Activated CD4-positive, alpha-beta T cell treated with anti-CD3 and anti-CD28 coated beads, Interleukin-2, amount 10 ng/mL, durations not matched to agents 24 days and 14 days (primary cell): ENCODE measurements at regions not wholly inside any gene's neighbourhood (a gene's known extent, or its start where the extent isn't known, plus 50 kb on each side); places are given as distances from the start of the nearest gene placed in this dataset.
"Not testable (repeated sequence)": the region's sequence is repeated elsewhere in the genome, so short reads cannot be mapped to it uniquely, and the experiment has no call there.

Experiments
- DNase-seq: peaks from one replicate; pipeline ENCODE4 v3.0.0; 2022
- H3K27ac Mint-ChIP-seq: one replicate; pipeline ENCODE4 v1.8.0; 2022; ENCODE audit warnings: mild to moderate bottlenecking, mixed read lengths
- H3K27me3 Mint-ChIP-seq: one replicate; pipeline ENCODE4 v1.8.0; 2022; ENCODE audit warnings: mixed read lengths
- H3K36me3 Mint-ChIP-seq: one replicate; pipeline ENCODE4 v1.8.0; 2022; ENCODE audit warnings: low read depth, mild to moderate bottlenecking, mixed read lengths
- H3K4me1 Mint-ChIP-seq: one replicate; pipeline ENCODE4 v1.8.0; 2021; ENCODE audit warnings: mixed read lengths
- H3K4me3 Mint-ChIP-seq: one replicate; pipeline ENCODE4 v1.8.0; 2022; ENCODE audit warnings: mild to moderate bottlenecking, moderate library complexity, mixed read lengths
- H3K9me3 Mint-ChIP-seq: one replicate; pipeline ENCODE4 v1.8.0; 2021; ENCODE audit warnings: mixed read lengths
- intact Hi-C: fragments of 100-400 bp; cut with micrococcal nuclease; formaldehyde crosslinking; loops from one replicate; pipeline ENCODE4 v1.15.1; 2023

- H3K4me1 Mint-ChIP-seq: peaks cover 59% of the 10 kb centered on the region
- no peaks in the 10 kb centered on the region for H3K27me3 Mint-ChIP-seq
- intact Hi-C loops: no loop called here
- H3K4me3 Mint-ChIP-seq: peak overlapping the region; percentile 96
- H3K27ac Mint-ChIP-seq: peak overlapping the region; percentile 50
- peak; percentile 65 for DNase-seq
- peaks cover 17% of the 10 kb centered on the region for H3K36me3 Mint-ChIP-seq
- no peaks in the 10 kb centered on the region for H3K9me3 Mint-ChIP-seq
These were observed 50.9 kb downstream of the ANXA2R start for GRCh38 chr5:42989190-42989589.

- no peaks in the 10 kb centered on the region for H3K9me3 Mint-ChIP-seq
- H3K27me3 Mint-ChIP-seq: no peaks in the 10 kb centered on the region
- DNase-seq: no peak
- peak overlapping the region; percentile 96 for H3K4me3 Mint-ChIP-seq
- peaks cover 18% of the 10 kb centered on the region for H3K36me3 Mint-ChIP-seq
- peaks cover 54% of the 10 kb centered on the region for H3K4me1 Mint-ChIP-seq
- intact Hi-C loops: no loop called here
- no peak overlapping the region for H3K27ac Mint-ChIP-seq
These were observed 51.6 kb downstream of the ANXA2R start for GRCh38 chr5:42988568-42988967.

- Mint-ChIP-seq H3K27ac (no peak overlapping the region), H3K4me1 (peaks cover 36% of the 10 kb centered on the region), H3K27me3 (no peaks in the 10 kb centered on the region), H3K9me3 (no peaks in the 10 kb centered on the region), H3K36me3 (peaks cover 17% of the 10 kb centered on the region), H3K4me3 (no peak overlapping the region)
- intact Hi-C loops: no loop called here
- no peak for DNase-seq
These were observed 54.7 kb downstream of the ANXA2R start for GRCh38 chr5:42985129-42986037.

GRCh38 chr5:42984307-42984706, 55.8 kb downstream of the ANXA2R start:
- Mint-ChIP-seq H3K9me3 (no peaks in the 10 kb centered on the region), H3K27me3 (no peaks in the 10 kb centered on the region), H3K4me3 (no peak overlapping the region), H3K27ac (no peak overlapping the region), H3K36me3 (peaks cover 19% of the 10 kb centered on the region), H3K4me1 (peaks cover 27% of the 10 kb centered on the region)
- intact Hi-C loops: no loop called here
- DNase-seq: no peak

- DNase-seq: no peak
- no peak overlapping the region for H3K4me3 Mint-ChIP-seq
- peaks cover 17% of the 10 kb centered on the region for H3K4me1 Mint-ChIP-seq
- peaks cover 16% of the 10 kb centered on the region for H3K36me3 Mint-ChIP-seq
- intact Hi-C loops: no loop called here
- peaks cover 2% of the 10 kb centered on the region for H3K9me3 Mint-ChIP-seq
- H3K27me3 Mint-ChIP-seq: no peaks in the 10 kb centered on the region
- H3K27ac Mint-ChIP-seq: no peak overlapping the region
These were observed 58.0 kb downstream of the ANXA2R start for GRCh38 chr5:42982107-42982622.

GRCh38 chr5:42981417-42982106, 58.6 kb downstream of the ANXA2R start:
- DNase-seq, H3K4me3 Mint-ChIP-seq, H3K9me3 Mint-ChIP-seq, intact Hi-C loops, H3K27ac Mint-ChIP-seq, H3K27me3 Mint-ChIP-seq: not testable (repeated sequence)
- Mint-ChIP-seq H3K36me3 (peaks cover 15% of the 10 kb centered on the region), H3K4me1 (peaks cover 13% of the 10 kb centered on the region)

- not testable (repeated sequence) for H3K4me1 Mint-ChIP-seq, H3K9me3 Mint-ChIP-seq
These were observed 59.1 kb downstream of the ANXA2R start for GRCh38 chr5:42981015-42981414.

GRCh38 chr5:42980391-42980790, 59.7 kb downstream of the ANXA2R start:
- H3K27ac Mint-ChIP-seq, H3K4me1 Mint-ChIP-seq, H3K27me3 Mint-ChIP-seq, DNase-seq, intact Hi-C loops, H3K9me3 Mint-ChIP-seq, H3K4me3 Mint-ChIP-seq: not testable (repeated sequence)
- H3K36me3 Mint-ChIP-seq: peaks cover 11% of the 10 kb centered on the region

More at GRCh38 chr5:42981015-42981414, 59.1 kb downstream of the ANXA2R start:
- H3K27me3 Mint-ChIP-seq, H3K4me3 Mint-ChIP-seq, H3K27ac Mint-ChIP-seq, DNase-seq, intact Hi-C loops: not testable (repeated sequence)
- H3K36me3 Mint-ChIP-seq: peaks cover 13% of the 10 kb centered on the region

- intact Hi-C loops, H3K4me3 Mint-ChIP-seq, H3K9me3 Mint-ChIP-seq, H3K27ac Mint-ChIP-seq, H3K4me1 Mint-ChIP-seq, H3K27me3 Mint-ChIP-seq, DNase-seq: not testable (repeated sequence)
- peaks cover 12% of the 10 kb centered on the region for H3K36me3 Mint-ChIP-seq
These were observed 60.9 kb downstream of the ANXA2R start for GRCh38 chr5:42979242-42979641.

GRCh38 chr5:42974536-42974935, 65.6 kb downstream of the ANXA2R start:
- peaks cover 6% of the 10 kb centered on the region for H3K9me3 Mint-ChIP-seq
- H3K36me3 Mint-ChIP-seq: peaks cover 7% of the 10 kb centered on the region
- no peak for DNase-seq
- H3K27ac Mint-ChIP-seq: no peak overlapping the region
- no peak overlapping the region for H3K4me3 Mint-ChIP-seq
- H3K4me1 Mint-ChIP-seq: no peaks in the 10 kb centered on the region
- no peaks in the 10 kb centered on the region for H3K27me3 Mint-ChIP-seq
- intact Hi-C loops: no loop called here

- Mint-ChIP-seq H3K36me3 (peaks cover 1% of the 10 kb centered on the region), H3K4me3 (no peak overlapping the region), H3K27me3 (no peaks in the 10 kb centered on the region), H3K27ac (no peak overlapping the region), H3K9me3 (no peaks in the 10 kb centered on the region), H3K4me1 (peaks cover 2% of the 10 kb centered on the region)
- intact Hi-C loops: no loop called here
- peak; percentile 58 for DNase-seq
These were observed 69.2 kb downstream of the ANXA2R start for GRCh38 chr5:42970636-42971559.

GRCh38 chr5:42965934-42966333, 74.2 kb downstream of the ANXA2R start:
- peaks cover 2% of the 10 kb centered on the region for H3K4me1 Mint-ChIP-seq

GRCh38 chr5:42963412-42963811, 76.7 kb downstream of the ANXA2R start:
- H3K27ac Mint-ChIP-seq: no peak overlapping the region
- no peak for DNase-seq
- H3K36me3 Mint-ChIP-seq: no peaks in the 10 kb centered on the region
- peaks cover 1% of the 10 kb centered on the region for H3K27me3 Mint-ChIP-seq
- H3K4me3 Mint-ChIP-seq: no peak overlapping the region
- no peaks in the 10 kb centered on the region for H3K9me3 Mint-ChIP-seq
- intact Hi-C loops: no loop called here
- H3K4me1 Mint-ChIP-seq: peaks cover 2% of the 10 kb centered on the region

More at GRCh38 chr5:42965934-42966333, 74.2 kb downstream of the ANXA2R start:
- Mint-ChIP-seq H3K36me3 (no peaks in the 10 kb centered on the region), H3K9me3 (no peaks in the 10 kb centered on the region), H3K4me3 (no peak overlapping the region), H3K27me3 (peaks cover 1% of the 10 kb centered on the region), H3K27ac (no peak overlapping the region)
- intact Hi-C loops: no loop called here
- DNase-seq: no peak
